EL (cell line): ENCODE measurements at regions not wholly inside any gene's neighbourhood (a gene's known extent, or its start where the extent isn't known, plus 50 kb on each side); places are given as distances from the start of the nearest gene placed in this dataset.

Source experiments
- DNase-seq: peaks from one replicate; pipeline ENCODE4 v3.0.0-alpha.2; 2016

DNA sequence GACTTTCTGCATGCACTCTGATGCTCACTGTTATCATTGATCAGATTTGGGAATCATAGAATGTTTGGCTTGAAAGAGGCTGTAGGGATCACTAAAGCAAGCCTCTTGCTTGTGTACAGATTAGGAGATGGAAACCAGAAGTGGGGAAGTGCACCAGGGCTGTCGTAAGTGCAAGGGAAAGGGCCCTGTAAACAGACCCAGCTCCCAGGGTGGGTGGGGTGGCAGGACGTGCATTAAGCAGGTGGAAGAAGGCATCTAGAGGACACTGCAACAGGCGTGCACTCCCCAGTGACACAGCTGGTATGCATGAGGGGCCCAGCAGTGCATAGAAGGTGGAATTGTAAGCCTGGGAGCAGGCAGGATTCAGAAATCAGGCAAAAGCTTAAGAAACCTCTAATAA lies 58.0 kb upstream of the SLC7A14 start:
- DNase-seq: no peak

- DNase-seq: no peak
Measured at GRCh38 chr3:170642882-170643601, 57.2 kb upstream of the SLC7A14 start.

DNA sequence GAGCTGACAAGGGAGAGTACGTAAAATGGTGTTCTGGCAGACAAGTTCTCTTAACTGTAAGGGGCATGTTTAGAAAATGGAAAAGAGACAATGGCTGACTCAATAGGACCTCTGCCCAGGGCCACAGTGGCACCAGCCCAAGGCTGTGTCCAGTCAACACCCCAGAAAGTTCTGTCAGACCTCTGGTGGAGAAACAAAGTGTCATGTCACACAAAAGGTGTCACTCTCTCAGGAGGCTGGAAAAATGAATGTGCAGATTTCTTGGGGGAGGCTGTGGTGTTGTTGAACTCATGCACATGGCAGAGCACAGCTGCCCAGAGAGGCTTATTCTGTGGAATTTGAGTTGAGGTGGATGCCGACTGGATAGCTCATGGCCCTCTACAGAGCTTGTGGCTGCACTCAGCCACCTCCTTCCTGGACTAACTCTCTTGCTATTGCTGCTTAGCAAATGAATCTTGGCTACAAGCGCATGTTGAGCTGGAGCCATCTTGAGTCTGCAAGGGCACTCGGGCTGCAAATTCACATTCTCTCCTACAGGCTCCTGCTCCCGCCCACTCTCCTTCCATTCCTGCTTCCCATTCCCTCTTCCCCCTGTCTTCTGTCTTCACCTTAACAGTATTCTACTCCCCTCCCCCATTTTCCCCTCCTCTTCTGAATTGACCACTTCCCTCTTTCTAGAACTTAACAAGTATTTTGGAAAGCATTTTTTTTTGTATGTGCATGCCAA lies 55.8 kb upstream of the SLC7A14 start:
- no peak for DNase-seq

DNA sequence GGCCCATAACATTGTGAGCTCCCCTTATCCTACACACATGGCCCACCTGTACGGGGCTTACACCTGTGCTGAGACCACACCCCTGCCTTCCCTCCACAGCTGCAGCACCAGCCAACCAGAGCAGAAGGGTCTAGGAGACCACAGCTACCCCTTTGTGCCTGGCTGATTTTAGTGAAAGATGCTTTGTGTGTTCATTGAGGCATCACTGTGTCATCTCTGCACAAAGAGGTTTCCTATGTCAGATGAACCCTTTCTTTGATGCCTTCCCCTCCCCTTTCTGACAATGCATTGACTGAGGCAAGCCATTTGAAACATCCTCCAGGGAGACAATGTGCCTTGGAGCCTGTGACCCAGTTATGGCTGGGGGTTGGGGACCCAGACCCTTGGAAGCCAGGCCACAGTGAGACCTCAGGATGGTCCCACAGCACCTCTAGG lies 54.9 kb upstream of the SLC7A14 start:
- no peak for DNase-seq

- DNase-seq: no peak
Measured at GRCh38 chr3:170638988-170639387, 53.1 kb upstream of the SLC7A14 start.

DNA sequence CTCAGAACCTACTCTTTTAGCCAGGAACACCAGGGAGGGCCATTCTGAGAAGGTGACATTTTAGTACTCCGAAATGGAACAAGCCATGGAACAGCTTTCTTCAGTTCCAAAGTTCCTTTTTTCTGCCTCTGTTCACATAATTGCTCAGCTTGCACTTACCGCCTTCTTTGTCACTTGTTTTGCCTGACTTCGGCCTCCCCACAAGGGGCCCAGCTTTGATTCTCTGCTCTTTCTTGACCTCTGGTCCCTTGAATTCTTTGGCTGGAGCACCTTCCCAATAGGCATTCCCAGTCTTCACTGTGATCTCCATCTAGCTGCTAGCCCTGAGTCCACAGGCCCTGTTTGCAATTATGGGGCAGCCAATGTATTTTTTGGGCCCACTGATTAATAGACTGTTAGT lies 51.4 kb upstream of the SLC7A14 start:
- no peak for DNase-seq

GRCh38 chr3:170636400-170636973 lies 50.6 kb upstream of the SLC7A14 start:
- no peak for DNase-seq
